ENCODE measurements at regions not wholly inside any gene's neighbourhood (a gene's known extent, or its start where the extent isn't known, plus 50 kb on each side); places are given as distances from the start of the nearest gene placed in this dataset.

GRCh38 chr10:131831561-131831960 is 69.2 kb upstream of the PPP2R2D start:
- H3K9ac ChIP-seq (replicated peaks; ENCODE audit: extremely low read depth, insufficient read depth, low read length): no peak overlapping the region
- no peaks in the 10 kb centered on the region for H3K4me1 ChIP-seq (ENCODE audit: control insufficient read depth, extremely low read depth, insufficient read depth, low read length)
- peaks cover 3% of the 10 kb centered on the region for H3K9me3 ChIP-seq (replicated peaks; ENCODE audit: control insufficient read depth, insufficient read depth, low read length)
- H3K27ac ChIP-seq (ENCODE audit: insufficient read depth, low read depth, low read length): no peak overlapping the region
- TF ChIP-seq POLR2A (IDR thresholded peaks at IDR 0.05; ENCODE audit: low read depth, low read length) (no peak), GATA2 (IDR thresholded peaks at IDR 0.05; ENCODE audit: insufficient read depth, insufficient read length, low read depth, low read length) (no peak), EZH2 (IDR thresholded peaks at IDR 0.05; ENCODE audit: borderline replicate concordance, low read depth, low read length, severe bottlenecking) (no peak), POLR2AphosphoS5 (IDR thresholded peaks at IDR 0.05; ENCODE audit: insufficient read depth, low read depth, low read length) (no peak), FOS (IDR thresholded peaks at IDR 0.05; ENCODE audit: borderline replicate concordance, insufficient read depth, low read length) (no peak), JUN (IDR thresholded peaks at IDR 0.05; ENCODE audit: borderline replicate concordance, insufficient read depth, insufficient read length, low read depth) (no peak), MAX (IDR thresholded peaks at IDR 0.05; ENCODE audit: insufficient read depth, insufficient read length) (no peak), MYC (IDR thresholded peaks at IDR 0.05; ENCODE audit: low read depth, low read length) (no peak)
- TF ChIP-seq, protein P1, sequence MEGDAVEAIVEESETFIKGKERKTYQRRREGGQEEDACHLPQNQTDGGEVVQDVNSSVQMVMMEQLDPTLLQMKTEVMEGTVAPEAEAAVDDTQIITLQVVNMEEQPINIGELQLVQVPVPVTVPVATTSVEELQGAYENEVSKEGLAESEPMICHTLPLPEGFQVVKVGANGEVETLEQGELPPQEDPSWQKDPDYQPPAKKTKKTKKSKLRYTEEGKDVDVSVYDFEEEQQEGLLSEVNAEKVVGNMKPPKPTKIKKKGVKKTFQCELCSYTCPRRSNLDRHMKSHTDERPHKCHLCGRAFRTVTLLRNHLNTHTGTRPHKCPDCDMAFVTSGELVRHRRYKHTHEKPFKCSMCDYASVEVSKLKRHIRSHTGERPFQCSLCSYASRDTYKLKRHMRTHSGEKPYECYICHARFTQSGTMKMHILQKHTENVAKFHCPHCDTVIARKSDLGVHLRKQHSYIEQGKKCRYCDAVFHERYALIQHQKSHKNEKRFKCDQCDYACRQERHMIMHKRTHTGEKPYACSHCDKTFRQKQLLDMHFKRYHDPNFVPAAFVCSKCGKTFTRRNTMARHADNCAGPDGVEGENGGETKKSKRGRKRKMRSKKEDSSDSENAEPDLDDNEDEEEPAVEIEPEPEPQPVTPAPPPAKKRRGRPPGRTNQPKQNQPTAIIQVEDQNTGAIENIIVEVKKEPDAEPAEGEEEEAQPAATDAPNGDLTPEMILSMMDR (IDR thresholded peaks at IDR 0.05; ENCODE audit: extremely low read depth in 1 of 2, insufficient read depth in 1 of 2, low read depth in 1 of 2, low read length in 2 of 2): no peak
- H3K9me1 ChIP-seq (replicated peaks; ENCODE audit: control insufficient read depth, extremely low read depth, insufficient read depth, low read length): no peaks in the 10 kb centered on the region
- no peaks in the 10 kb centered on the region for H3K36me3 ChIP-seq (ENCODE audit: control insufficient read depth in 2 of 2, extremely low read depth in 1 of 2, insufficient read depth in 2 of 2, low read length in 2 of 2)
- H4K20me1 ChIP-seq (replicated peaks; ENCODE audit: control insufficient read depth, extremely low read depth, insufficient read depth, low read length): no peaks in the 10 kb centered on the region
- no peak for DNase-seq (ENCODE audit: low read depth, low spot score)
- POLR2A ChIA-PET: no interaction called here
- no peaks in the 10 kb centered on the region for H3K79me2 ChIP-seq (ENCODE audit: control insufficient read depth, insufficient read depth, low read length)
- CTCF ChIA-PET: no interaction called here
- dilution Hi-C loops (cut with MboI; ENCODE audit: extremely low pct_ligation_motif_present, low sequenced_read_pairs): no loop called here
- H2AFZ ChIP-seq (ENCODE audit: low read depth, low read length): no peak overlapping the region
- BruUV-seq (replicated peaks): no TSS peak
- H3K27me3 ChIP-seq (ENCODE audit: control insufficient read depth in 2 of 2, insufficient read depth in 2 of 2, low read length in 2 of 2): no peaks in the 10 kb centered on the region
- H3K4me3 ChIP-seq (replicated peaks in 1 of 3; ENCODE audit: insufficient read depth in 1 of 3, low read depth in 1 of 3, low read length in 3 of 3): no peak overlapping the region
- intact Hi-C loops (cut with micrococcal nuclease): no loop called here
- no peak overlapping the region for H3K4me2 ChIP-seq (ENCODE audit: insufficient read depth, low read length)
- FAIRE-seq: no peak
